Transverse colon (tissue), 4 donors: ENCODE measurements at regions not wholly inside any gene's neighbourhood (a gene's known extent, or its start where the extent isn't known, plus 50 kb on each side); places are given as distances from the start of the nearest gene placed in this dataset.

Experiments
- DNase-seq: peaks from one replicate; pipeline ENCODE4 v3.0.0-alpha.2; 2019
- H3K27ac ChIP-seq, 4 donors: fragments of 200-600 bp; sonication (generic); 2 replicates each; pipeline ENCODE4 v1.5.1; 2016 to 2018; ENCODE audit warnings: inconsistent platforms in 4 of 4
- H3K27me3 ChIP-seq: fragments of 200-600 bp; sonication (generic); 2 replicates; pipeline ENCODE4 v1.5.1; 2017; ENCODE audit warnings: inconsistent platforms
- H3K36me3 ChIP-seq, 4 donors: fragments of 200-600 bp; sonication (generic); 2 replicates each; pipeline ENCODE4 v1.5.1; 2017 to 2019; ENCODE audit warnings: inconsistent platforms in 4 of 4
- H3K4me1 ChIP-seq, 4 donors: fragments of 200-600 bp; sonication (generic); 2 replicates each; pipeline ENCODE4 v1.5.1; 2017 to 2020; ENCODE audit warnings: inconsistent platforms in 4 of 4
- H3K4me3 ChIP-seq, 4 donors: fragments of 200-600 bp; sonication (generic); 1 replicate in 1 of 4; 2 replicates in 3 of 4; pipeline versions ENCODE4 v1.5.1 to v1.6.1; 2017 to 2019; ENCODE audit warnings: inconsistent platforms in 4 of 4
- H3K9me3 ChIP-seq, 2 donors: fragments of 200-600 bp; sonication (generic); 2 replicates each; pipeline ENCODE4 v1.5.1; 2017 to 2019; ENCODE audit warnings: inconsistent platforms in 2 of 2
- CTCF ChIP-seq, 5 experiments: fragments of 200-600 bp in 3 of 5; fragments of 450-650 bp in 2 of 5; sonication (generic) in 3 of 5; IDR thresholded peaks; 1 replicate in 2 of 5; 2 replicates in 3 of 5; pipeline ENCODE4 v1.5.1; 2016 to 2017; ENCODE audit warnings: antibody characterized with exemption in 5 of 5, inconsistent platforms in 3 of 5, mild to moderate bottlenecking in 2 of 5, moderate library complexity in 1 of 5
- EP300 ChIP-seq: sonication (generic); formaldehyde crosslinking; IDR thresholded peaks from one replicate; pipeline ENCODE4 v1.6.1; 2017; ENCODE audit warnings: antibody characterized with exemption, low read depth
- POLR2A ChIP-seq: fragments of 450-650 bp; IDR thresholded peaks from one replicate; pipeline ENCODE4 v1.6.1; 2016; ENCODE audit warnings: antibody characterized with exemption, mild to moderate bottlenecking, moderate library complexity
- POLR2AphosphoS5 ChIP-seq, 3 donors: sonication (generic); formaldehyde crosslinking; IDR thresholded peaks; one replicate each; pipeline ENCODE4 v1.6.1; 2016; ENCODE audit warnings: antibody characterized with exemption in 3 of 3
- WGBS, 2 donors: methylation state at CpG; one replicate each; pipeline ENCODE4 v1.1.5; 2018; ENCODE audit warnings: low coverage in 1 of 2; 5-methylcytosine and 5-hydroxymethylcytosine counted together
- in situ Hi-C, 4 donors: fragments of 200-750 bp; cut with MboI; loops; one replicate each; pipeline versions ENCODE4 v1.15.0 to v1.15.1; 2017; ENCODE audit warnings: low sequenced_read_pairs in 3 of 4, low pct_ligation_motif_present in 1 of 4, low pct_unique_long_range_greater_than_20kb in 1 of 4
- intact Hi-C: fragments of 100-400 bp; cut with DNase I; formaldehyde crosslinking; loops from one replicate; pipeline ENCODE4 v1.15.1; 2023; ENCODE audit warnings: low total_unique reads

GRCh38 chr6:168942646-168943045 lies 311.0 kb downstream of the THBS2 start:
- in situ Hi-C loops = no loop called here
- 91% methylated on average over 13 of the region's 13 CpGs; no CpG with 5 or more reads in 1 of the 2 donors for WGBS, 2 donors
- Histone ChIP-seq H3K27me3 (no peaks in the 10 kb centered on the region), H3K9me3 (no peaks in the 10 kb centered on the region), H3K27ac (no peak overlapping the region), H3K36me3 (no peaks in the 10 kb centered on the region), H3K4me3 (no peak overlapping the region), H3K4me1 (peaks cover 0 to 11% (median 6%) of the 10 kb centered on the region in 4 donors)
- TF ChIP-seq EP300 = no peak
- TF ChIP-seq POLR2A = no peak
- TF ChIP-seq POLR2AphosphoS5 (IDR thresholded peaks at IDR 0.05) = no peak
- TF ChIP-seq CTCF (IDR thresholded peaks at IDR 0.05) = no peak
- intact Hi-C loops = no loop called here
- DNase-seq = no peak

- Histone ChIP-seq H3K9me3 (no peaks in the 10 kb centered on the region), H3K27ac (no peak overlapping the region), H3K4me1 (peaks cover 0 to 15% (median 8%) of the 10 kb centered on the region in 4 donors), H3K4me3 (no peak overlapping the region), H3K36me3 (no peaks in the 10 kb centered on the region), H3K27me3 (no peaks in the 10 kb centered on the region)
- DNase-seq = no peak
- intact Hi-C loops = no loop called here
- 51 to 57% methylated on average over 1 to 2 of the region's 2 CpGs for WGBS, 2 donors
- in situ Hi-C loops = no loop called here
- no peak for TF ChIP-seq POLR2AphosphoS5 (IDR thresholded peaks at IDR 0.05)
- no peak for TF ChIP-seq EP300
- no peak for TF ChIP-seq CTCF (IDR thresholded peaks at IDR 0.05)
- no peak for TF ChIP-seq POLR2A
Measured at GRCh38 chr6:168941036-168941435, 312.6 kb downstream of the THBS2 start.

- intact Hi-C loops (no loop called here), in situ Hi-C loops (no loop called here)
- H3K4me3 ChIP-seq = no peak overlapping the region
- 66 to 80% methylated on average over 9 to 13 of the region's 13 CpGs for WGBS, 2 donors
- no peaks in the 10 kb centered on the region for H3K36me3 ChIP-seq
- peaks cover 0 to 15% (median 8%) of the 10 kb centered on the region in 4 donors for H3K4me1 ChIP-seq
- H3K9me3 ChIP-seq = no peaks in the 10 kb centered on the region
- no peak overlapping the region for H3K27ac ChIP-seq
- TF ChIP-seq POLR2A = no peak
- TF ChIP-seq POLR2AphosphoS5 (IDR thresholded peaks at IDR 0.05) = no peak
- no peak for TF ChIP-seq CTCF (IDR thresholded peaks at IDR 0.05)
- no peak for TF ChIP-seq EP300
- H3K27me3 ChIP-seq = no peaks in the 10 kb centered on the region
- no peak for DNase-seq
Measured at GRCh38 chr6:168939796-168940195, 313.9 kb downstream of the THBS2 start.

- Histone ChIP-seq H3K4me3 (no peak overlapping the region), H3K9me3 (no peaks in the 10 kb centered on the region), H3K27me3 (no peaks in the 10 kb centered on the region), H3K27ac (no peak overlapping the region), H3K36me3 (no peaks in the 10 kb centered on the region), H3K4me1 (peaks cover 0 to 15% (median 8%) of the 10 kb centered on the region in 4 donors)
- WGBS, 2 donors = 57 to 78% methylated on average over 2 to 4 of the region's 4 CpGs
- in situ Hi-C loops = no loop called here
- intact Hi-C loops = no loop called here
- DNase-seq = no peak
- TF ChIP-seq POLR2AphosphoS5 (IDR thresholded peaks at IDR 0.05) (no peak), POLR2A (no peak), EP300 (no peak), CTCF (IDR thresholded peaks at IDR 0.05) (no peak)
Measured at GRCh38 chr6:168939041-168939440, 314.6 kb downstream of the THBS2 start.
